ENCODE measurements at regions not wholly inside any gene's neighbourhood (a gene's known extent, or its start where the extent isn't known, plus 50 kb on each side); places are given as distances from the start of the nearest gene placed in this dataset.
"Not testable (repeated sequence)": the region's sequence is repeated elsewhere in the genome, so short reads cannot be mapped to it uniquely, and the experiment has no call there.

GRCh38 chr4:188992706-188993105 is 853.5 kb downstream of the TRIML1 start:
- H3K4me3 ChIP-seq = no peak overlapping the region
- no peaks in the 10 kb centered on the region for H3K27me3 ChIP-seq (replicated peaks)
- no peaks in the 10 kb centered on the region for H3K4me1 ChIP-seq (replicated peaks)
- no peaks in the 10 kb centered on the region for H3K36me3 ChIP-seq
- H3K27ac ChIP-seq = no peak overlapping the region
- DNase-seq (ENCODE audit: low read depth in 1 of 2, low spot score in 2 of 2) = no peak
- no peaks in the 10 kb centered on the region for H3K9me3 ChIP-seq (replicated peaks)

GRCh38 chr4:188993871-188994270 is 854.6 kb downstream of the TRIML1 start:
- Histone ChIP-seq H3K27me3 (replicated peaks) (no peaks in the 10 kb centered on the region), H3K4me1 (replicated peaks) (no peaks in the 10 kb centered on the region), H3K9me3 (replicated peaks) (no peaks in the 10 kb centered on the region), H3K36me3 (no peaks in the 10 kb centered on the region), H3K4me3 (no peak overlapping the region), H3K27ac (no peak overlapping the region)
- no peak for DNase-seq (ENCODE audit: low read depth in 1 of 2, low spot score in 2 of 2)

- H3K27ac ChIP-seq = no peak overlapping the region
- H3K27me3 ChIP-seq (replicated peaks) = no peaks in the 10 kb centered on the region
- no peaks in the 10 kb centered on the region for H3K36me3 ChIP-seq
These were observed 862.2 kb downstream of the TRIML1 start for GRCh38 chr4:189001283-189001970.

GRCh38 chr4:189001971-189002450 is 862.8 kb downstream of the TRIML1 start:
- Histone ChIP-seq H3K36me3 (no peaks in the 10 kb centered on the region), H3K9me3 (replicated peaks) (no peaks in the 10 kb centered on the region; the same call in 1 of the 2 replicates), H3K4me3 (no peak overlapping the region), H3K27ac (no peak overlapping the region), H3K4me1 (replicated peaks) (no peaks in the 10 kb centered on the region), H3K27me3 (replicated peaks) (no peaks in the 10 kb centered on the region)
- DNase-seq (ENCODE audit: low read depth in 1 of 2, low spot score in 2 of 2) = no peak

More at GRCh38 chr4:189001283-189001970, 862.2 kb downstream of the TRIML1 start:
- Histone ChIP-seq H3K9me3 (replicated peaks) (no peaks in the 10 kb centered on the region; the same call in 1 of the 2 replicates), H3K4me3 (no peak overlapping the region), H3K4me1 (replicated peaks) (no peaks in the 10 kb centered on the region)
- no peak for DNase-seq (ENCODE audit: low read depth in 1 of 2, low spot score in 2 of 2)

GRCh38 chr4:189002475-189002874 is 863.2 kb downstream of the TRIML1 start:
- no peak overlapping the region for H3K27ac ChIP-seq
- H3K4me3 ChIP-seq = no peak overlapping the region
- no peaks in the 10 kb centered on the region for H3K4me1 ChIP-seq (replicated peaks)
- no peak for DNase-seq (ENCODE audit: low read depth in 1 of 2, low spot score in 2 of 2)
- no peaks in the 10 kb centered on the region; the same call in 1 of the 2 replicates for H3K9me3 ChIP-seq (replicated peaks)
- no peaks in the 10 kb centered on the region for H3K36me3 ChIP-seq
- no peaks in the 10 kb centered on the region for H3K27me3 ChIP-seq (replicated peaks)

- not testable (repeated sequence) for H3K36me3 ChIP-seq; H3K4me1 ChIP-seq (replicated peaks); H3K9me3 ChIP-seq (replicated peaks); H3K27ac ChIP-seq; DNase-seq (ENCODE audit: low read depth in 1 of 2, low spot score in 2 of 2); H3K27me3 ChIP-seq (replicated peaks); H3K4me3 ChIP-seq
These were observed 871.4 kb downstream of the TRIML1 start for GRCh38 chr4:189010452-189011217.

GRCh38 chr4:189021831-189022230 is 882.6 kb downstream of the TRIML1 start:
- Histone ChIP-seq H3K36me3 (no peaks in the 10 kb centered on the region), H3K4me1 (replicated peaks) (no peaks in the 10 kb centered on the region), H3K9me3 (replicated peaks) (no peaks in the 10 kb centered on the region), H3K27me3 (replicated peaks) (no peaks in the 10 kb centered on the region), H3K4me3 (no peak overlapping the region), H3K27ac (no peak overlapping the region)
- no peak for DNase-seq (ENCODE audit: low read depth in 1 of 2, low spot score in 2 of 2)

- Histone ChIP-seq H3K9me3 (replicated peaks) (no peaks in the 10 kb centered on the region), H3K27ac (no peak overlapping the region), H3K36me3 (no peaks in the 10 kb centered on the region), H3K27me3 (replicated peaks) (no peaks in the 10 kb centered on the region), H3K4me3 (no peak overlapping the region), H3K4me1 (replicated peaks) (no peaks in the 10 kb centered on the region)
- peak in 1 of 2 experiments; percentile 2 for DNase-seq (ENCODE audit: low read depth in 1 of 2, low spot score in 2 of 2)
These were observed 883.3 kb downstream of the TRIML1 start for GRCh38 chr4:189022440-189023035.

GRCh38 chr4:189029976-189030504 is 890.8 kb downstream of the TRIML1 start:
- no peaks in the 10 kb centered on the region for H3K36me3 ChIP-seq
- H3K9me3 ChIP-seq (replicated peaks) = no peaks in the 10 kb centered on the region; the same call in 1 of the 2 replicates
- no peaks in the 10 kb centered on the region for H3K27me3 ChIP-seq (replicated peaks)
- H3K4me3 ChIP-seq = no peak overlapping the region
- H3K27ac ChIP-seq = no peak overlapping the region
- DNase-seq (ENCODE audit: low read depth in 1 of 2, low spot score in 2 of 2) = no peak
- H3K4me1 ChIP-seq (replicated peaks) = no peaks in the 10 kb centered on the region

- Histone ChIP-seq H3K4me1 (replicated peaks) (no peaks in the 10 kb centered on the region), H3K36me3 (no peaks in the 10 kb centered on the region), H3K27me3 (replicated peaks) (no peaks in the 10 kb centered on the region), H3K4me3 (no peak overlapping the region), H3K9me3 (replicated peaks) (no peaks in the 10 kb centered on the region; the same call in 1 of the 2 replicates), H3K27ac (no peak overlapping the region)
- no peak for DNase-seq (ENCODE audit: low read depth in 1 of 2, low spot score in 2 of 2)
These were observed 893.5 kb downstream of the TRIML1 start for GRCh38 chr4:189032606-189033338.

GRCh38 chr4:189033801-189034347 is 894.6 kb downstream of the TRIML1 start:
- no peaks in the 10 kb centered on the region for H3K36me3 ChIP-seq
- H3K9me3 ChIP-seq (replicated peaks) = no peaks in the 10 kb centered on the region; the same call in 1 of the 2 replicates
- H3K27me3 ChIP-seq (replicated peaks) = no peaks in the 10 kb centered on the region
- no peaks in the 10 kb centered on the region for H3K4me1 ChIP-seq (replicated peaks)
- H3K27ac ChIP-seq = no peak overlapping the region
- DNase-seq (ENCODE audit: low read depth in 1 of 2, low spot score in 2 of 2) = no peak
- H3K4me3 ChIP-seq = no peak overlapping the region

GRCh38 chr4:189035091-189035490 is 895.9 kb downstream of the TRIML1 start:
- H3K9me3 ChIP-seq (replicated peaks) = no peaks in the 10 kb centered on the region; the same call in 1 of the 2 replicates
- no peak for DNase-seq (ENCODE audit: low read depth in 1 of 2, low spot score in 2 of 2)
- no peaks in the 10 kb centered on the region for H3K4me1 ChIP-seq (replicated peaks)
- H3K27ac ChIP-seq = no peak overlapping the region
- H3K27me3 ChIP-seq (replicated peaks) = no peaks in the 10 kb centered on the region
- no peaks in the 10 kb centered on the region for H3K36me3 ChIP-seq
- H3K4me3 ChIP-seq = no peak overlapping the region

GRCh38 chr4:189035654-189036053 is 896.4 kb downstream of the TRIML1 start:
- Histone ChIP-seq H3K27me3 (replicated peaks) (no peaks in the 10 kb centered on the region), H3K36me3 (no peaks in the 10 kb centered on the region), H3K9me3 (replicated peaks) (no peaks in the 10 kb centered on the region; the same call in 1 of the 2 replicates), H3K4me1 (replicated peaks) (no peaks in the 10 kb centered on the region), H3K4me3 (no peak overlapping the region), H3K27ac (no peak overlapping the region)
- DNase-seq (ENCODE audit: low read depth in 1 of 2, low spot score in 2 of 2) = no peak

All from SJSA1 (cell line).